ENCODE measurements at regions not wholly inside any gene's neighbourhood (a gene's known extent, or its start where the extent isn't known, plus 50 kb on each side); places are given as distances from the start of the nearest gene placed in this dataset.

- Histone ChIP-seq H3K9me3 (no peaks in the 10 kb centered on the region), H3K4me1 (no peaks in the 10 kb centered on the region), H3K4me3 (no peak overlapping the region), H3K27ac (peak overlapping the region in 2 of 4 donors; percentile 6 to 62), H3K27me3 (no peaks in the 10 kb centered on the region), H3K36me3 (no peaks in the 10 kb centered on the region)
- TF ChIP-seq CTCF (IDR thresholded peaks at IDR 0.05) (no peak), POLR2A (IDR thresholded peaks at IDR 0.05) (no peak)
- DNase-seq: peak in 2 of 3 donors; percentile 84 to 86
These were observed 51.5 kb upstream of the MAP3K1 start for GRCh38 chr5:56763711-56764466.

DNA sequence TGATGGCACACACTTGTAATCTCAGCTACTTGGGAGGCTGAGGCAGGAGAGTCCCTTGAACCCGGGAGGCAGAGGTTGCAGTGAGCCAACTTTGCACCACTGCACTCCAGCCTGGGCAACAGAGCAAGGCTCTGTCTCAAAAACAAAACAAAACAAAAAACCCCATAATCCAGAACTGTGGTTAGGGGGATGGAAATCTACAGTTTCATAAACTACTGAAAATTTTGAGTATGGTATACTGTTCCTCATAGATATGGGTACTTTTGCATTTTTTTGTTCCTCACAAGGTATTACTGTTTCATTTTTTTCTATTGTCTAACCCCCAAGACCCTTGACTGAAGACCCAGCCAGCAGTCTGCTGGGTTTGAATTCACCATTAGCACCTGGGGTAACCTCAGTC is 52.2 kb upstream of the MAP3K1 start:
- Histone ChIP-seq H3K36me3 (no peaks in the 10 kb centered on the region), H3K4me1 (no peaks in the 10 kb centered on the region), H3K9me3 (no peaks in the 10 kb centered on the region), H3K27me3 (no peaks in the 10 kb centered on the region), H3K4me3 (no peak overlapping the region), H3K27ac (peak overlapping the region in 1 of 4 donors; percentile 62)
- TF ChIP-seq POLR2A (IDR thresholded peaks at IDR 0.05): no peak
- no peak for TF ChIP-seq CTCF (IDR thresholded peaks at IDR 0.05)
- no peak for DNase-seq

DNA sequence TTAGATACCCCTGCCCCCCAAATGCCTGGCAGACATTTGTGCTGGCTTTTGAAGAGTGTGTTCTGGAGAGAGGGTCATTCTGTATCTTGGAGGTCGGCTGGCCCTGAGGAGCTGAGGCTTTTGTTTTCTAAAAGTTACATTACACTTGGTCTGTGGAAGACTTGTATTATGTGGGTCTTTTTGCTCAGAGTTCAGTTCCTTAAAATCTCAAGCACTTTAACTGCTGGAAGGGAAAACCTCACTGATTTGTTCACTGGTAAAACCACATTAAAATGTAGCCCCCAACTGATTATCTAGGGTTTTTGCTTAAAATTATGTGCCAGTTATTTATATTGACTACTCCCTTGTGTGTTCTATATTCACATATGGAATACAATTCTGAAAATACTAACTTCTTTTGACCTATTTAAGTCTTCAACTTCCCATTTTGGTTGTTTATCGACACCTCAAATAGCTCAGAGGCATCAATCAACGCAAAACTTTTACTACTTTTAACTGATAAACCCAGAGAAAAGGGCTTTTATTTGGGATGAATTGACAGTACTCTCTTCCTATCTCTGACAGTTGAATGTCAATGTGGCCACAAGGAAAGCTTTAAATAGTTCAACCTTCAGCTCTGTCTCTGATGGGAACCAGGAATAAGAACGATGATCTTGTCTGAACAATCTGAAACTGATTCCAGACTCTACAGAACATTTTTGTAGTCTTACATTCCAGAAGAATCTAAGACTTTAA is 54.0 kb upstream of the MAP3K1 start:
- Histone ChIP-seq H3K36me3 (no peaks in the 10 kb centered on the region), H3K27me3 (no peaks in the 10 kb centered on the region), H3K9me3 (no peaks in the 10 kb centered on the region), H3K27ac (peak overlapping the region in 1 of 4 donors; percentile 18), H3K4me3 (no peak overlapping the region), H3K4me1 (no peaks in the 10 kb centered on the region)
- DNase-seq: no peak
- TF ChIP-seq CTCF (IDR thresholded peaks at IDR 0.05): no peak
- no peak for TF ChIP-seq POLR2A (IDR thresholded peaks at IDR 0.05)

GRCh38 chr5:56760723-56761122 is 54.6 kb upstream of the MAP3K1 start:
- Histone ChIP-seq H3K27ac (peak overlapping the region in 1 of 4 donors; percentile 18), H3K36me3 (no peaks in the 10 kb centered on the region), H3K27me3 (no peaks in the 10 kb centered on the region), H3K9me3 (no peaks in the 10 kb centered on the region), H3K4me3 (no peak overlapping the region), H3K4me1 (no peaks in the 10 kb centered on the region)
- no peak for DNase-seq
- no peak for TF ChIP-seq CTCF (IDR thresholded peaks at IDR 0.05)

DNA sequence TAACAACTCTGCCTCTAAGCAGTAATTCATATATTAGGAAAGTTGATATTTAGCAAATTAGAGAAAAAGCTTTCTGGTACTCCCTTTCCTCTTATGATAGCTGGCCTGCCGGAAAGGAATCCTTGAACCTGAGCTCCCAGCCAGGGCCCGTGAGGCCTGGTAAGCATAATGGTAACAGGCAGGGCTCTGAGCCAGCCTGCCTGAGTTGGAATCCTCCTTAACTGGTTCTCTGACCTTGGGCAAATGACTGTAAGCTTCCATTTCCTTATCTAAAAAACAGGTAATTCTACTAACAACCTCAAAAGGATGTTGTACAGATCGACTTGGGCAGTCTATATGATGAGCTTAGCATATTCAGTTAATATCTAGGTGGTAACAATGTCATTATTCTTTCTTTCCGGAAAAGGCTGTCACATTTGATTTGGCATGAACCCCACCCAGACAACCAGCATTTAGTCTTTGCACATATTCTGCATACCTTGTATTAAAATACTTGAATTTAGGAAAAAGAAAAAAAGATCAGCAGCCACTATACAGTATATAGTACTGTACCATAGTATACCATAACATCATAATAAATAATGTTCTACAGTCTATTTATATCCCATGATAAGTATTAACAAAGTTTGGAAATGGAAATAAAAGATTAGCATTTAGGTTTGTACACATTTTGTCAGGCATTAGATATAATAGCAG is 55.7 kb upstream of the MAP3K1 start:
- H3K27ac ChIP-seq: no peak overlapping the region
- TF ChIP-seq CTCF (IDR thresholded peaks at IDR 0.05) (no peak), POLR2A (IDR thresholded peaks at IDR 0.05) (no peak)
- no peak overlapping the region for H3K4me3 ChIP-seq
- no peaks in the 10 kb centered on the region for H3K36me3 ChIP-seq
- no peaks in the 10 kb centered on the region for H3K27me3 ChIP-seq
- DNase-seq: no peak
- no peaks in the 10 kb centered on the region for H3K9me3 ChIP-seq
- no peaks in the 10 kb centered on the region for H3K4me1 ChIP-seq
